Gastroesophageal sphincter (tissue), 4 donors: ENCODE measurements at regions not wholly inside any gene's neighbourhood (a gene's known extent, or its start where the extent isn't known, plus 50 kb on each side); places are given as distances from the start of the nearest gene placed in this dataset.

ENCODE experiments used
- ATAC-seq: fragments of 150-250 bp; one replicate; pipeline ENCODE4 v1.9.1; 2016; ENCODE audit warnings: mild to moderate bottlenecking, moderate library complexity
- H3K27ac ChIP-seq, 4 donors: fragments of 200-600 bp; sonication (generic) in 3 of 4; 1 replicate in 3 of 4; 2 replicates in 1 of 4; pipeline ENCODE4 v1.5.1; 2016 to 2019
- H3K27me3 ChIP-seq: fragments of 200-600 bp; sonication (generic); one replicate; pipeline ENCODE4 v1.5.1; 2019
- H3K36me3 ChIP-seq, 2 donors: fragments of 200-600 bp; sonication (generic); one replicate each; pipeline ENCODE4 v1.5.1; 2019; ENCODE audit warnings: control low read depth in 1 of 2
- H3K4me1 ChIP-seq, 3 donors: fragments of 200-600 bp; sonication (generic); 1 replicate in 2 of 3; 2 replicates in 1 of 3; pipeline ENCODE4 v1.5.1; 2016 to 2019; ENCODE audit warnings: control low read depth in 2 of 3
- H3K4me3 ChIP-seq, 2 donors: fragments of 200-600 bp; sonication (generic); one replicate each; pipeline ENCODE4 v1.5.1; 2019; ENCODE audit warnings: mild to moderate bottlenecking in 1 of 2, moderate library complexity in 1 of 2
- H3K9me3 ChIP-seq, 3 donors: fragments of 200-600 bp; sonication (generic); one replicate each; pipeline ENCODE4 v1.5.1; 2017 to 2019; ENCODE audit warnings: control low read depth in 2 of 3
- EP300 ChIP-seq: sonication (generic); formaldehyde crosslinking; IDR thresholded peaks from one replicate; pipeline ENCODE4 v1.6.1; 2017; ENCODE audit warnings: antibody characterized with exemption, mild to moderate bottlenecking
- POLR2A ChIP-seq, 2 donors: fragments of 450-650 bp; IDR thresholded peaks; one replicate each; pipeline ENCODE4 v1.6.1; 2017; ENCODE audit warnings: antibody characterized with exemption in 2 of 2, mild to moderate bottlenecking in 2 of 2, moderate library complexity in 1 of 2
- POLR2AphosphoS5 ChIP-seq: sonication (generic); formaldehyde crosslinking; IDR thresholded peaks from one replicate; pipeline ENCODE4 v1.6.1; 2017; ENCODE audit warnings: antibody characterized with exemption
- WGBS, 2 donors: methylation state at CpG; one replicate each; pipeline ENCODE4 v1.1.5; 2018; ENCODE audit warnings: low coverage in 1 of 2; 5-methylcytosine and 5-hydroxymethylcytosine counted together
- TF ChIP-seq, protein P1 (sequence below), 4 experiments: fragments of 200-600 bp in 2 of 4; fragments of 450-650 bp in 2 of 4; sonication (generic) in 1 of 4; IDR thresholded peaks; one replicate each; pipeline ENCODE4 v1.5.1; 2017 to 2019; ENCODE audit warnings: antibody characterized with exemption in 4 of 4, mild to moderate bottlenecking in 2 of 4, moderate library complexity in 2 of 4

DNA sequence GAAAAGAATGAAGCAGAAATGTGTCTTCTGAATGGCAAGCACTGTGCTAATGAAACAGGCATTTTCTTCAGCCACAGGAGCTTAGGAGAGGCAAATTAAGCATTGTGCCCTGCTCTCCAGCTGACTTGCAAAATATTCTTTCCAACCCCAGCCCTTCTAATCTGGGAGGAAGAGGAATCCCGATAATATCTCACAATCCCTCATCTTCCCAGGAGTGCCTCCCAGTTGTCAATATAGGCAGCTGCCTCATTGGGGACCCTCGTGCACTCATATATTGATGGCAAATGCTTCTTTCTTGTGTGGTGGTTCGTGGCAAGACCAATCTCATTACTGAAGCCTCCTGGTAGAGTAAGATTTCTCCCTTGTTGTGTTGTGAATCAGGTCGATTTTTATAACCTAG is 299.0 kb downstream of the COG6 start:
- Histone ChIP-seq H3K36me3 (no peaks in the 10 kb centered on the region), H3K27ac (no peak overlapping the region), H3K4me3 (no peak overlapping the region), H3K27me3 (no peaks in the 10 kb centered on the region), H3K9me3 (no peaks in the 10 kb centered on the region), H3K4me1 (peaks cover 0 to 15% (median 5%) of the 10 kb centered on the region in 3 donors)
- TF ChIP-seq, protein P1, sequence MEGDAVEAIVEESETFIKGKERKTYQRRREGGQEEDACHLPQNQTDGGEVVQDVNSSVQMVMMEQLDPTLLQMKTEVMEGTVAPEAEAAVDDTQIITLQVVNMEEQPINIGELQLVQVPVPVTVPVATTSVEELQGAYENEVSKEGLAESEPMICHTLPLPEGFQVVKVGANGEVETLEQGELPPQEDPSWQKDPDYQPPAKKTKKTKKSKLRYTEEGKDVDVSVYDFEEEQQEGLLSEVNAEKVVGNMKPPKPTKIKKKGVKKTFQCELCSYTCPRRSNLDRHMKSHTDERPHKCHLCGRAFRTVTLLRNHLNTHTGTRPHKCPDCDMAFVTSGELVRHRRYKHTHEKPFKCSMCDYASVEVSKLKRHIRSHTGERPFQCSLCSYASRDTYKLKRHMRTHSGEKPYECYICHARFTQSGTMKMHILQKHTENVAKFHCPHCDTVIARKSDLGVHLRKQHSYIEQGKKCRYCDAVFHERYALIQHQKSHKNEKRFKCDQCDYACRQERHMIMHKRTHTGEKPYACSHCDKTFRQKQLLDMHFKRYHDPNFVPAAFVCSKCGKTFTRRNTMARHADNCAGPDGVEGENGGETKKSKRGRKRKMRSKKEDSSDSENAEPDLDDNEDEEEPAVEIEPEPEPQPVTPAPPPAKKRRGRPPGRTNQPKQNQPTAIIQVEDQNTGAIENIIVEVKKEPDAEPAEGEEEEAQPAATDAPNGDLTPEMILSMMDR (IDR thresholded peaks at IDR 0.05) = no peak
- 75 to 85% methylated on average over 4 of the region's 4 CpGs for WGBS, 2 donors
- ATAC-seq = no peak

DNA sequence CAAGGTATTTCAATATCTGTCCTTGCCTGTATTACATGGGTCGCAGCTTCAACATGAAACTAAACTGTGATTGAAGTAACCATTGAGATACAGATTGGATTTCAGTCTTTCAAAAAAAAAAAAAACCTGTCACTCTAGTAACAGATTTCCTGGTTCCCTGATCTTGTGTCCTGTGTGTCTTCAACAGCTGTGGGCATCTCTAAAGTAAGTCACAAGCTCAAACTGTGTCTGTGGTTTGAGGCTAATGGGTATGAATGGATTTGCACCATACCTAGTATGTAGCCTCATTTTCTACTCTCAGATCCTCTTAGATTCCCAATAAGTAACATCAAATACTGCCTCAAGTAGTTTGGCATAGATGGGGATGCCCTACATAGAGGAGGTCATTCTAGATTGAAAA is 300.1 kb downstream of the COG6 start:
- Histone ChIP-seq H3K36me3 (no peaks in the 10 kb centered on the region), H3K4me3 (no peak overlapping the region), H3K27me3 (no peaks in the 10 kb centered on the region), H3K4me1 (peaks cover 0 to 15% (median 5%) of the 10 kb centered on the region in 3 donors), H3K9me3 (no peaks in the 10 kb centered on the region), H3K27ac (no peak overlapping the region)
- ATAC-seq = no peak
- 71 to 88% methylated on average over 1 of the region's 1 CpG for WGBS, 2 donors
- TF ChIP-seq, protein P1 (IDR thresholded peaks at IDR 0.05) = no peak
- no peak for TF ChIP-seq POLR2AphosphoS5
- TF ChIP-seq EP300 = no peak
- TF ChIP-seq POLR2A (IDR thresholded peaks at IDR 0.05) = no peak

DNA sequence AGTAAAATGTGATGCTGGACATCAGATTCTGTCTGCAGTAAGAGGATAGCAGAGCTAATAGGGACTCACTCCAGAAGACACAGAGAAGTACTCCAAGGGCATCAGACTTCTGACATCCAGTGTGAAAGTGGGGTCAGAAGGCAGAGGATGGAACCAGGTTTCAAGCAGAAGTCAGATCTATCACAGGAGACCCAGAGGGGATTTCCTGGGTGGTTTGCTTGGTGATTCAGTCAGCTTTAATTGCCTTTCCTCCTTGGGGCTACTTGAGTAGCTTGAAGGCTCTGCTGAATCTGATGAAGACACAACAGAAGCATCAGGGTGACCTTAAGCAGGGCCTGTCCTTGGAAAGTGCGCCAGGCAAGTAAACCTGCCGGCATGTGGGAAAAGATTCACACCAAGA is 300.6 kb downstream of the COG6 start:
- Histone ChIP-seq H3K27me3 (no peaks in the 10 kb centered on the region), H3K4me3 (no peak overlapping the region), H3K9me3 (no peaks in the 10 kb centered on the region), H3K4me1 (peaks cover 0 to 15% (median 5%) of the 10 kb centered on the region in 3 donors), H3K36me3 (no peaks in the 10 kb centered on the region), H3K27ac (no peak overlapping the region)
- TF ChIP-seq POLR2A (IDR thresholded peaks at IDR 0.05) = no peak
- no peak for ATAC-seq
- WGBS, 2 donors = no CpG with 5 or more reads among the region's 2 CpGs

DNA sequence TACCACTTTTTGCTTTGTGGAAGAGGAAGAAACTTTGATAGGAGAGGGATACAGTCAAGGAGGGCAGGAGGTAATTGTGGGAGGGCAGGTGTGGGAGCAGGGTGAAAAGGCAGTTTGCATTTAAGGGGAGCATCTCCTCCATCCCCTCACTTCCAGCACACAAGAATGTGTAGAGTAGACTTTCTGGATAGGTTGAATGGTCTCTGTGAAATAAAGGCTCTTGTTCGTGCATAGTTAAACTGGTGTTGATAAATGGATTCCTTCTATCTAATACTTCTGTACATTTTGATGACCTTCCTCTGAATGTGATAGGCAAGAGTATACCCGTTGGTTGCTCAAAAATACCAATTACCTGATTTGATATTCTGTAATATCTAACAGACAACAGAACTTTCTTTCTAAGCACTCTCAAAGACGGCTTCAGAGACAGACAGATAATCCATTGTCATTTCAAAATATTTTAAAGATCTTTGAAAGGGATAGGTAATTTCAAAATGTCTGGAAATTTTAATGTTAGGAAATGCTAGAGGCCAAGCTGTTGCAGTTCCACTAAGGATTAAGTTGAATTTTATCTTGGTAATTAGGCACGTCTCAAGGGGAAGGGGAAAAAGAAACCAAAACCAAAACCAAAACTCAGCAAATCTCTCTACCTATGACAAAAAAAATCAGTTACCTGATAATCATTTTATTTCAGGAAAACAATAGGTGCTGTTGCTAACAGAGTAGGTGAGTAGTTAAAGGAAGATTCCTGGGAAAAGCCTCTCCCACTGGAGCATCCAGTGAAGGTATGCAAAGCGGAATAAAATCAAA is 302.6 kb downstream of the COG6 start:
- Histone ChIP-seq H3K36me3 (no peaks in the 10 kb centered on the region), H3K27me3 (no peaks in the 10 kb centered on the region), H3K4me1 (peaks cover 0 to 3% (median 0%) of the 10 kb centered on the region in 3 donors), H3K27ac (no peak overlapping the region), H3K9me3 (no peaks in the 10 kb centered on the region), H3K4me3 (no peak overlapping the region)
- TF ChIP-seq POLR2AphosphoS5 (no peak), POLR2A (IDR thresholded peaks at IDR 0.05) (no peak), EP300 (no peak)
- TF ChIP-seq, protein P1 (IDR thresholded peaks at IDR 0.05) = no peak
- no peak for ATAC-seq
- 70 to 86% methylated on average over 5 of the region's 5 CpGs for WGBS, 2 donors

DNA sequence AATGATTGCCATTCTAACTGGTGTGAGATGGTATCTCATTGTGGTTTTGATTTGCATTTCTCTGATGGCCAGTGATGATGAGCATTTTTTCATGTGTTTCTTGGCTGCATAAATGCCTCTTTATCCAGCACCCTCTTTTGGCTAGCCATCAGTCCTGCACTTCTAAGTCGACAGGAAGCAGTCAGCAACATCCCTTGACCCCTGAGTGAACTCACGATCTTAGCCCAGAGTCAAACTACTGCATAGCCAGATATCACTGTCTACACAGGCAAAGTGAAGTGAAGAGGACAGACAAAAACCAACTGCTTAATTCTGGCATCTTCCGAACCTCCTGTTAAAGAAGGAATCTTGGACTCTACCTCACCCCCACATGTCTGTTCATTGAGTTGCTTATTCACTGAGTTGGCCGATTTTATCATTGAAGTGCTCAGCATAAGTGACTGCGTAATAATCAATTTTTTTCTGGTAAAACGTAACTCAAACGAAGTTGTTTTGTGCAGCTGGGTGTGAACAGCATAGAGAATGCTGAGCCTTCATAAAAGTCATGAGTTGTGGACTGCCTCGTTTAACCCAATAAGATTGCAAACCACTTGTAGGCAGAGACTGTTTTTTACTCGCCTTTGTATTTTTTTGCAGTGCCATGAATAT is 304.2 kb downstream of the COG6 start:
- TF ChIP-seq EP300 = no peak
- no peak for TF ChIP-seq POLR2A (IDR thresholded peaks at IDR 0.05)
- TF ChIP-seq, protein P1 (IDR thresholded peaks at IDR 0.05) = no peak
- TF ChIP-seq POLR2AphosphoS5 = no peak
- H3K9me3 ChIP-seq = no peaks in the 10 kb centered on the region
- no peak overlapping the region for H3K4me3 ChIP-seq
- no peaks in the 10 kb centered on the region for H3K36me3 ChIP-seq
- no peak for ATAC-seq
- no peaks in the 10 kb centered on the region for H3K27me3 ChIP-seq
- H3K4me1 ChIP-seq = no peaks in the 10 kb centered on the region
- 53 to 74% methylated on average over 8 to 9 of the region's 9 CpGs for WGBS, 2 donors
- H3K27ac ChIP-seq = no peak overlapping the region
